ENCODE measurements at regions not wholly inside any gene's neighbourhood (a gene's known extent, or its start where the extent isn't known, plus 50 kb on each side); places are given as distances from the start of the nearest gene placed in this dataset.

DNA sequence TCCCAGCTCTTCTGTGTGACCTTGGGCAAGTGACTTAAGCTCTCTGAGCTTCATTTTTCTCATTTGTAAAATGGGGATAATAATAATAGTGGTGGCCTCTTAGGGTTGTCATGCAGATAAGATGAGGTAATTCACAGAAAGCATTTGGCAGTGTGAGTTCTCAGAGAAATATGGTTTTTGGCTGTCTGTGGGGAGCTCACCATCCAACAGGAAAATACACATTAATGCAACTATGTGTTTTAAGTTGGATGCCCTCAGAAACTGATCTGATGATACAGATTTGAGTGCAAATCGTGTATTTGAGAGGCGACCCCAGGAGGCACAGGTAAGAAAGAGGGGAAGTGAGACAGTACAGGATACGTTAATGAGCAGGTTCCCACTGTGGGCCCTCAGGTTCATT lies 56.1 kb upstream of the SPRED2 start:
- no peaks in the 10 kb centered on the region for H3K9me1 ChIP-seq (ENCODE audit: insufficient read depth, low read length)
- dilution Hi-C loops (cut with HindIII; ENCODE audit: low sequenced_read_pairs, unreplicated experiment): no loop called here

More for the DNA sequence above, 56.1 kb upstream of the SPRED2 start:
- Histone ChIP-seq H4K20me1 (ENCODE audit: insufficient read depth, low read length) (no peaks in the 10 kb centered on the region), H3K56ac (ENCODE audit: extremely low read depth, insufficient read depth, low read length) (no peak overlapping the region), H2BK5ac (ENCODE audit: low read depth, low read length, poor library complexity, severe bottlenecking) (no peak overlapping the region), H3K4me3 (ENCODE audit: insufficient read depth, low read depth, low read length) (no peak overlapping the region), H3K18ac (ENCODE audit: low read depth, low read length) (no peak overlapping the region), H4K8ac (ENCODE audit: low read depth in 2 of 2, low read length in 2 of 2) (no peak overlapping the region), H2BK15ac (ENCODE audit: low read depth, low read length) (no peak overlapping the region), H3K4me1 (ENCODE audit: control insufficient read depth, insufficient read depth, low read length) (no peaks in the 10 kb centered on the region), H3K36me3 (ENCODE audit: control insufficient read depth, insufficient read depth, low read length) (no peaks in the 10 kb centered on the region), H2AFZ (replicated peaks; ENCODE audit: low read length, poor library complexity) (no peak overlapping the region), H3K9ac (ENCODE audit: low read depth, low read length) (no peak overlapping the region), H3K14ac (replicated peaks; ENCODE audit: low read depth, low read length) (no peak overlapping the region), H3K9me3 (ENCODE audit: control insufficient read depth, insufficient read depth, low read length) (peaks cover 12% of the 10 kb centered on the region), H2AK5ac (ENCODE audit: low read depth, low read length) (no peak overlapping the region), H4K5ac (ENCODE audit: low read depth, low read length) (no peak overlapping the region), H3K27me3 (ENCODE audit: control insufficient read depth, insufficient read depth, low read length) (peaks cover 4% of the 10 kb centered on the region; the same call in 1 of the 2 replicates), H4K91ac (ENCODE audit: insufficient read depth, low read depth, low read length) (no peak overlapping the region), H3K4me2 (ENCODE audit: low read depth, low read length) (no peak overlapping the region), H3K27ac (ENCODE audit: insufficient read depth, low read length) (no peak overlapping the region), H2BK120ac (ENCODE audit: low read depth, low read length) (no peak overlapping the region), H3K79me1 (ENCODE audit: low read depth in 1 of 2, low read length in 2 of 2) (no peaks in the 10 kb centered on the region), H2BK20ac (ENCODE audit: low read depth, low read length) (no peak overlapping the region), H3K4ac (ENCODE audit: low read depth, low read length) (no peak overlapping the region), H3K23ac (ENCODE audit: low read depth, low read length) (no peak overlapping the region), H2AK9ac (replicated peaks; ENCODE audit: low read depth, low read length, poor library complexity) (no peak overlapping the region)
- intact Hi-C loops (cut with micrococcal nuclease) (no loop called here), in situ Hi-C loops (cut with MboI; ENCODE audit: low sequenced_read_pairs) (no loop called here)
- no CpG with 5 or more reads among the region's 3 CpGs for WGBS, 2 experiments (ENCODE audit: extremely low coverage in 2 of 2, insufficient read length in 1 of 2)
- CTCF ChIA-PET: no interaction called here
- TF ChIP-seq FOS (IDR thresholded peaks at IDR 0.05; ENCODE audit: low read depth, low read length): no peak
- no peak for TF ChIP-seq RAD21 (IDR thresholded peaks at IDR 0.05; ENCODE audit: low read length)
- no peak for TF ChIP-seq CHD1 (IDR thresholded peaks at IDR 0.05; ENCODE audit: low read depth, low read length)
- TF ChIP-seq, protein P1, sequence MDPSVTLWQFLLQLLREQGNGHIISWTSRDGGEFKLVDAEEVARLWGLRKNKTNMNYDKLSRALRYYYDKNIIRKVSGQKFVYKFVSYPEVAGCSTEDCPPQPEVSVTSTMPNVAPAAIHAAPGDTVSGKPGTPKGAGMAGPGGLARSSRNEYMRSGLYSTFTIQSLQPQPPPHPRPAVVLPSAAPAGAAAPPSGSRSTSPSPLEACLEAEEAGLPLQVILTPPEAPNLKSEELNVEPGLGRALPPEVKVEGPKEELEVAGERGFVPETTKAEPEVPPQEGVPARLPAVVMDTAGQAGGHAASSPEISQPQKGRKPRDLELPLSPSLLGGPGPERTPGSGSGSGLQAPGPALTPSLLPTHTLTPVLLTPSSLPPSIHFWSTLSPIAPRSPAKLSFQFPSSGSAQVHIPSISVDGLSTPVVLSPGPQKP (IDR thresholded peaks at IDR 0.05; ENCODE audit: borderline replicate concordance, low read depth, low read length): no peak
- no peak for TF ChIP-seq CTCF (conservative IDR thresholded peaks at IDR 0.05; ENCODE audit: low read depth, low read length)
- no peak for TF ChIP-seq NFE2L2 (IDR thresholded peaks at IDR 0.05; ENCODE audit: low read depth, low read length)
- TF ChIP-seq RCOR1 (IDR thresholded peaks at IDR 0.05; ENCODE audit: insufficient replicate concordance, low read length): no peak
- BruUV-seq (replicated peaks): no TSS peak
- DNase-seq (no peak), ATAC-seq (ENCODE audit: low read depth) (no peak)
- POLR2A ChIA-PET (ENCODE audit: unreplicated experiment): no interaction called here

All from IMR-90 (cell line).